ENCODE measurements at regions not wholly inside any gene's neighbourhood (a gene's known extent, or its start where the extent isn't known, plus 50 kb on each side); places are given as distances from the start of the nearest gene placed in this dataset.
"Not testable (repeated sequence)": the region's sequence is repeated elsewhere in the genome, so short reads cannot be mapped to it uniquely, and the experiment has no call there.

DNA sequence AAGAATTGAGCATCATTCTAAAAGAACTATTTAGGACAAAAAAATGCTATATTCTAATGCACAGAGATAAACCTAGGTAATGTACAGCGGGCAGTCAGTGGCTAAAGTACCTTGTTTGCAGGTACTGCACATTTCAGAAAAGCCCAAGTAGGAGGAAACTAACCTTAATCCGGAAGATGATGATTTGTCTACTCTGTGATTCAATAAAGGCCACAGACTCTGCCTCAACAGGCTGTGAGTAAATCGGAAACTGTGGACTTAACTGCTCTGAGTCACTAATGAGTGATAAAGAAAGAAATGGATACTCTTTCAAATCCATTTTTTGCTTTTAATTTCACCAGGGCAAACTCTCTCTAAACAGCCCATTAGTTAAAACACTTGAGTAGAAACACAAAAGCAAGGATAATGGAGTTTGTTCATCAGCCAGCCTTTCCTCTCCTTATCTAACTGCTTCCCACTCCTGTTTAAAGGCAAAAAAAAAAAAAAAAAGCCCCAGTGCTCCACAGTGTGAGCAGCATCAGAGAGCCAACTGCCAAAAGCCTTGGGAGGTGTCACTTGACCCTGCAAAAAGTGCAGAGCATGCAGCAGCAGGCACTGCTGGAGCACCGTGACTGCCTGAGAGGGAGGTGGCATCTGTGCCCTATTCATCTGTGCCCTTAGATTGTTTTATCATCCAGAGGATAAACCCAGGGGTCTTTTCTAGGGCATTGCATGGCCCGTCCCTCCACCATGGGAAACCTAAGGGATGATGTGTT, 187.7 kb downstream of the SATB1 start:
- DNase-seq (ENCODE audit: low read depth in 4 of 4, low spot score in 1 of 4): no peak

DNA sequence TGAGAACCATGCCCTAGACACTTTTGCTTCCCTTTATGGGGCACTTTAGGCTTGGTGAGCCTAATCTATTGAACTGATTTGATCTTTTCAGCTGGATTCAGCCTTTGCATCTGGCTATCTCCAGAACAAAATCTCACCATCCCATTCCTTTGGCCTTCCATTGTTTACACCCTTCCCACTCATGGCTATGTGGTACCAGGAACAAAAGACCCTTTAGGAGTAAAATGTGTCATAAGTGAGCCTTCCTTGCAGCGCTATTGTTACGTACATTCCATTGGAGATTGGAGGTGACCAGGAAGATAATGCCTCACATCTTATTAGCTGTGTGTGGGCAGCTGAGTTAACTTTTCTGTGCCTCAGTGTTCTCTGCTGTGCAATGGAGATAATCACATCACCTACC, 188.4 kb downstream of the SATB1 start:
- no peak for DNase-seq (ENCODE audit: low read depth in 4 of 4, low spot score in 1 of 4)

DNA sequence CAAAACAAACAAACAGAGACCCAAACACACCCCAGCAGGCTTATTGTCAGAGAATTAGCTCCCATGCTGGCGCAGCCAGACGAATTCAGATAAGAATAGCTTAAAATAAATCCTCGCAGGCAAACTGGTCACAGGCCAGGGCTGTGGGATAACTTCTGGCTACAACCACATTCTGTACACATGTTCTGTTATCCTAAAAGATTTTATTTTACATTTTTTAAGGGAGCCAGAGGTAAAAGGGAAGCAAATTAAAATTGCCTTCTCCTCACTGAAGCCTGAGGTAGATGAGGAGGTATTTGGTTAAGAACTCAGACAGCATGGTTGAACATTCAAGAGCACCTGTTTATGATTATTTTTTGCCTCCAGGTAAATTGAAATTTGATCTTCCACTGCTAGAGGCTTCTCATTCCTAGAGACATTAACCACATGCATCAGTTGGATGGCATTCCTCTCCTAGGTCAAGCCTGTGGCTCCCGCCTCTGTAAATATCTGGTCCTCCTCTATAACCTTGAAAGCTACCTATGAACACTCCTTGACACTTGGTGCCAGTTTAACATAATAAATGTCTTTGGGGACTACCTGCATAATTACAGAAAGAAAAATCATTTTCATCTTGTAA, 190.3 kb downstream of the SATB1 start:
- DNase-seq (ENCODE audit: low read depth in 4 of 4, low spot score in 1 of 4): no peak

DNA sequence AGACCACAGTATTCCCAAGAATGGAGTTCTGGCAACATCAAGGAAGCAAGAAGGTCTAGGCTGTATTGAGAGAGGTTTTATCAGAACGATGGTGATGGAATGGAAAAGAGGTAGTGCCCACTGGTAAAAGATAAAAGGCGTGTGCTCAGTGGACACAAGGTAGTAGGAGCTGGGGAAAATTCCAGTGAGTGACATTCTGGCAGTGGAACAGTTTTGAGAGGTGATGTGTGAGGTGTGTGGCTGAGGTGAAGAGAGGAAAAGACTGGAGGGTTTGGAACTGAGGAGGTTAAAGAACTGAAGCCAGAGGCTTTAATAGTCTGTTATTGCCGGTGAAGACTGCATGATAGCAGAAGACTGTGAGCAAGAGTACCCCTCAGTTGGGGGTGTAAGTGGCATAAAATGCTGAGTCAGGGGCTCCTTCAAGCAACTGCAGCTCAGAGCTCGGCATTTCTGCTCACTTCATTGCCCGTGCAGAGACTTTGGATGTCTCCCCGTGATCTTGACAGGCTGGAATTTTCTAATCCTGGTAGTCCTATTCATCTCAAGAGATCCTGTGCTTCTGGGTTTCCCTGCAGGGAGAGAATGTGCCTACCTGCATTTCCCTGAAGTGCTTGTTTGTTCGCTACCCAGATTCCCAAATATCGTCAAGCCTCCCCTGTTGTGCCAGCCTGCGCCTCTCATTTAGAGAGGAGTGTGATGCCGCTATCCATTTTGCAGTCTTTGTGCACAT, 191.0 kb downstream of the SATB1 start:
- no peak for DNase-seq (ENCODE audit: low read depth in 4 of 4, low spot score in 1 of 4)

GRCh38 chr3:18232317-18232716, 192.8 kb downstream of the SATB1 start:
- DNase-seq (ENCODE audit: low read depth in 4 of 4, low spot score in 1 of 4): no peak

- no peak for DNase-seq (ENCODE audit: low read depth in 4 of 4, low spot score in 1 of 4)
Measured at GRCh38 chr3:18228060-18228459, 197.1 kb downstream of the SATB1 start.

- no peak for DNase-seq (ENCODE audit: low read depth in 4 of 4, low spot score in 1 of 4)
Measured at GRCh38 chr3:18225709-18226108, 199.4 kb downstream of the SATB1 start.

GRCh38 chr3:18224426-18224825, 200.7 kb downstream of the SATB1 start:
- no peak for DNase-seq (ENCODE audit: low read depth in 4 of 4, low spot score in 1 of 4)

GRCh38 chr3:18223974-18224373, 201.2 kb downstream of the SATB1 start:
- no peak for DNase-seq (ENCODE audit: low read depth in 4 of 4, low spot score in 1 of 4)

DNA sequence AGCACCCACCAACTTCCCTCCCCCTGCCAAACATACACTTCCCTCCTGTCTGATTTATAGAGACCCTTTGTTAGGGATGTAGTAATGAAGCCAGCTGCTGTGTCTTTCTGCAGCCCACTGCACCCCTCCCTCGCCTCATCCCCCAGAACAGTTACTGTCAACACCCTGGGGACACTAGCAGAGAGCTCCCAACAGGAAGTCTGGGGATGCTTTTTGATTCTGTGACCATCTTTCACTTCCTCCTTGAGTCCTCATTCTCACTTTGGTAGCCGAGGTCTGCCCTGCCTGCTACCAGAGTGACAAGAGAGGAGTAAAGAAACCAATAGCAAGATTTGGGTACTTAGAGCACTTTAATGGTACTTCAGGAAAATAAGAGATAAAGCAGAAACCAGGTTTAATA, 201.6 kb downstream of the SATB1 start:
- DNase-seq (ENCODE audit: low read depth in 4 of 4, low spot score in 1 of 4): no peak

- no peak for DNase-seq (ENCODE audit: low read depth in 4 of 4, low spot score in 1 of 4)
Measured at GRCh38 chr3:18222686-18223085, 202.5 kb downstream of the SATB1 start.

DNA sequence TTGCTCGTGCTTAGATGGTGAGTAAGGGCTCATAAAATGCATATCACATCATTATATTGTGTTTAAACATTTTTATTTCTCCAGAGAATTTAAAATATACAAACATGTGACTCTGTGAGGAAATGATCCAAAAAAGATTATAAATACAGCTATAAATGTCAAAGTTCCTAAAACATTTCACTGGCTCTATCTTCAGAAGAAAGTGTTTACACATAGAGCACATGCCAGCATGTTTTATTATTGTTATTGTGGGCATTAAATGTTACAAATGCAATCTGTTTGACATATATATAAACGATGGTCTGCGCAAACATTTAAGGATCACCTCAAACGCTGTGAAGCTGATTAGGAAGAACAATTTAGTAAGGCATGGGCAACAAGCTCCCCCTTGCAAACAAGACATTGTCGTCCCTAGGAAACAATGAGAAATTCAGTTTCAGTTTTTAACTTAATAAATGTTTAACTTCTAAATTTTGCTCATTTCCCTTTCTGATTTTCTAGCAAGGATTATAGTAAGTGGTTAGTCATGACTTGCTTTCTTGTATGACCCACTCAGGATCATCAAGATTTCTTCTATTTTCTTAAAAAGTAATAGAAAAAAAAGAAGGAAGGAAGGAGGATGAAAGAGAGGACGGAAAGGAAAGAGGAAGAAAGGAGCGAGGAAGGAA, 207.5 kb downstream of the SATB1 start:
- no peak for DNase-seq (ENCODE audit: low read depth in 4 of 4, low spot score in 1 of 4)

DNA sequence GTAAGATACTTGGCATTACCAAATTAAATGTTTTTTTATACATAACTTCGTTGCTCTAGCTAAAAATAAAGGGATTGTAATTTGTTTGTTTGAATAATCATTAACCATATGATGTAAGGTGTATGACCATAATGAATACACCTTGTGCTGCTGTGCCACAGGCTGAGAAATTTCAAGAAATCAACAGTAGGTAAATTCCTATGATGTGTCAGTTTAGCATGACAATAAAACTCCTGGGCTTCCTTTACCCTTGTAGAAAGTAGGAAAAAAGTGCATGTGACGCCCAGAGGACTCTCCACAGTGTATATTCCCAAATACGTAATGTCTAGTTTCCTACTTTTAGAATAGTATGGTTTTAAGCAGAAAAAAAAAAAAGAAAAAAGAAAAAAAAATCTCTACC, 208.1 kb downstream of the SATB1 start:
- DNase-seq (ENCODE audit: low read depth in 4 of 4, low spot score in 1 of 4): no peak

GRCh38 chr3:18215639-18216038, 209.5 kb downstream of the SATB1 start:
- no peak for DNase-seq (ENCODE audit: low read depth in 4 of 4, low spot score in 1 of 4)

DNA sequence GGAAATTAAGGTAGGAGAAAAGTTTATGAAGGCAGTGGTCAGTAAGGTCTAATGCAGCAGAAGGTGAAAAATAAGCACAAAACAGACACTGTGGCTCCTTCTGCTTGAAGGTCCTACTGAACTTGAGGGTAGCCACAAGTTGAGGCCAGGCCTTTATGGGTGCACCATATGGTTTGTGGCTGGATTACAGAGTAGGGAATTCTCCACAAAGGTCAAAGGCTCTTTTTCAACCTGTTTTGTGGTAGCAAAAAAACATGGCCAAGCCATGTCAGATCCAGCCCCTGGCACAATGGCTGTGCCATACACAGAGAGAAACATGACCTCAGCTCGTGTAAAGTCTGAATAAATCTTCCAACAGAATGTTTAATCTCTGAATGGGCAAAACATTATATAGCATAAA, 214.0 kb downstream of the SATB1 start:
- no peak for DNase-seq (ENCODE audit: low read depth in 4 of 4, low spot score in 1 of 4)

DNA sequence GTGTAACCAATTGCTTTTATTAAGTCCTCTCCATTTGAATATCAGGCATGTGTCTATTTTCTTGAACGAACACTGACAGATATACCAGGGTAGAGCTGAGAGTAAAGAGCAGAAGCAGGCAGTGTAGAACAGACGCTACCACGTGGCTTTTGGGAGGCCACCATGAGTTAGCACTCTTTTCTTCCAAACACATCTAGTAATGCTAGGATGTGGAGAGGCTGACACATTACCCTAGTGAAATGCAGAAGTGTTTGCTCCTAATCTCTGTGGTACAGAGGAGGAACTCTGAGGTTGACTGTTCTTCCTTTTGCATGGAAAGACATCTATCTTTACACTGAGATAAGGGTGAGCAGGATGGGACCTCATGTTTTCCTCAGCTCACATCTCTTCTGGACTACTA, 216.3 kb downstream of the SATB1 start:
- no peak for DNase-seq (ENCODE audit: low read depth in 4 of 4, low spot score in 1 of 4)

GRCh38 chr3:18208091-18208490, 217.0 kb downstream of the SATB1 start:
- DNase-seq (ENCODE audit: low read depth in 4 of 4, low spot score in 1 of 4): no peak

GRCh38 chr3:18207226-18207625, 217.9 kb downstream of the SATB1 start:
- no peak for DNase-seq (ENCODE audit: low read depth in 4 of 4, low spot score in 1 of 4)

DNA sequence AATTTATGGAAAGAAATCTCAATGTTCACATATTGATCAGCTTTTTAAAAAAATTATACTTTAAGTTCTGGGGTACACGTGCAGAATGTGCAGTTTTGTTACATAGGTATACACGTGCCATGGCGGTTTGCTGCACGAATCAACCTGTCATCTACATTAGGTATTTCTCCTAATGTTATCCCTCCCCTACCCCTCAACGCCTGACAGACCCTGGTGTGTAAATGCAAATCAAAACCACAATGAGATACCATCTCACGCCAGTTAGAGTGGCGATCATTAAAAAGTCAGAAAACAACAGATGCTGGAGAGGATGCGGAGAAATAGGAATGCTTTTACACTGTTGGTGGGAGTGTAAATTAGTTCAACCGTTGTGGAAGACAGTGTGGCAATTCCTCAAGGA, 219.4 kb downstream of the SATB1 start:
- not testable (repeated sequence) for DNase-seq (ENCODE audit: low read depth in 4 of 4, low spot score in 1 of 4)

DNA sequence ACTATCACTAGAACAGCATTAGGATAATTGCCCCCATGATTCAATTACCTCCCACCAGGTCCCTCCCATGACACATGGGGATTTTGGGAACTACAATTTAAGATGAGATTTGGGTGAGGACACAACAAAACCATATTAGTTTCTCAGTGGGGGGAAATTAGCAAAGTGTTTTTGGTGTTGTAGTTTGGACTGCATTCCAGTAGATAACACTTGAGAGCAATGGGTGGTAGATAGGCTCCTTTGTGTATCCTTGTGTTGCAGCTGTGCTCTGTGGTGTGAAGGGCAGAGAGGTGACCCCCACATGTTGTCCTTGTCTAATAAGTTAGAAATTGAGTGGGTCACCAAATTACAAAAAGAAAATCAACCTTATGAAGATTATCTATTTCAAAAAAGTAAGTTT, 223.8 kb downstream of the SATB1 start:
- no peak for DNase-seq (ENCODE audit: low read depth in 4 of 4, low spot score in 1 of 4)

- DNase-seq (ENCODE audit: low read depth in 4 of 4, low spot score in 1 of 4): no peak
Measured at GRCh38 chr3:18199757-18200156, 225.4 kb downstream of the SATB1 start.

DNA sequence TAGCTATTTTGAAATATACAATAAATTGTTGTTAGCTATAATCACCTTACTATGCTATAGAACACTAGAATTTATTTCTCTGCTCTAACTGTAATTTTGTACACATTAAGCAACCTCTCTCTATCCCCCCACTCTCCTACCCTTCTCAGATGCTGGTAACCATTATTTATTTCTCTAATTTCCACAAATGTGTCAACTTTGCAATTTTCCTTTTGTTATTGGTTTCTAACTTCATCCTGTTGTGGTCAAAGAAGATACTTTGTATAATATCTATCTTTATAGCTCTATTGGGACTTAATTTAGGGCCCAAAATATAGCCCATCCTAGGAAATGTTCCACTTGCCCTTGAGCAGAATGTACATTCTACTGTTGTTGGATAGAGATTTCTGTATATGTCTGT, 229.3 kb downstream of the SATB1 start:
- DNase-seq (ENCODE audit: low read depth in 4 of 4, low spot score in 1 of 4): no peak

Measured in stimulated activated CD4-positive, alpha-beta T cell treated with anti-CD3 and anti-CD28 coated beads, Interleukin-1b, Interleukin-23, amount 100 ng/mL, for 24 hours (primary cell).